Loucy (cell line): ENCODE measurements at regions not wholly inside any gene's neighbourhood (a gene's known extent, or its start where the extent isn't known, plus 50 kb on each side); places are given as distances from the start of the nearest gene placed in this dataset.

Experiments
- H2AFZ ChIP-seq: fragments of 200-600 bp; sonication (generic); 2 replicates; pipeline ENCODE4 v1.6.0; 2016; ENCODE audit warnings: antibody characterized with exemption, mild to moderate bottlenecking, low read length, moderate library complexity
- H3F3A ChIP-seq: fragments of 200-600 bp; 2 replicates; pipeline ENCODE4 v1.6.0; 2016; ENCODE audit warnings: antibody characterized with exemption, low read depth, mild to moderate bottlenecking
- H3K27me3 ChIP-seq: fragments of 200-600 bp; sonication (generic); 2 replicates; pipeline ENCODE4 v1.6.1; 2014; ENCODE audit warnings: low read length, mild to moderate bottlenecking; ENCODE audit not compliant: insufficient read depth, poor library complexity, severe bottlenecking
- H3K36me3 ChIP-seq: fragments of 200-600 bp; sonication (generic); 2 replicates; pipeline ENCODE4 v1.6.1; 2016; ENCODE audit warnings: low read length; ENCODE audit not compliant: insufficient read depth
- H3K4me1 ChIP-seq: fragments of 200-600 bp; sonication (generic); 2 replicates; pipeline ENCODE4 v1.5.1; 2014; ENCODE audit warnings: low read length, mild to moderate bottlenecking; ENCODE audit not compliant: insufficient read depth, poor library complexity, severe bottlenecking
- H3K4me2 ChIP-seq: fragments of 200-600 bp; sonication (generic); 2 replicates; pipeline ENCODE4 v1.6.0; 2014; ENCODE audit warnings: antibody characterized with exemption, low read length, low read depth, mild to moderate bottlenecking; ENCODE audit not compliant: poor library complexity, severe bottlenecking
- H3K4me3 ChIP-seq: fragments of 200-600 bp; sonication (generic); 2 replicates; pipeline ENCODE4 v1.5.1; 2014; ENCODE audit warnings: low read length, mild to moderate bottlenecking, mixed read lengths; ENCODE audit not compliant: poor library complexity, severe bottlenecking
- H3K79me2 ChIP-seq: fragments of 200-600 bp; sonication (generic); 2 replicates; pipeline ENCODE4 v1.6.1; 2014; ENCODE audit warnings: low read length; ENCODE audit not compliant: insufficient read depth
- H3K9ac ChIP-seq: fragments of 200-600 bp; sonication (generic); 2 replicates; pipeline ENCODE4 v1.6.0; 2014; ENCODE audit warnings: mild to moderate bottlenecking, low read depth, low read length, moderate library complexity; ENCODE audit not compliant: poor library complexity, severe bottlenecking
- H3K9me2 ChIP-seq: fragments of 200-600 bp; sonication (generic); replicated peaks from 2 replicates; pipeline ENCODE4 v1.6.1; 2016; ENCODE audit warnings: low read depth, low read length, mixed read lengths
- H3K9me3 ChIP-seq: fragments of 200-600 bp; sonication (generic); 2 replicates; pipeline ENCODE4 v1.6.1; 2014; ENCODE audit warnings: mild to moderate bottlenecking, antibody characterized with exemption, low read length, low read depth; ENCODE audit not compliant: insufficient read depth
- H4K20me1 ChIP-seq: fragments of 200-600 bp; sonication (generic); 2 replicates; pipeline ENCODE4 v1.6.0; 2014; ENCODE audit warnings: antibody characterized with exemption, low read length, mild to moderate bottlenecking; ENCODE audit not compliant: insufficient read depth, poor library complexity, severe bottlenecking
- EZH2phosphoT487 ChIP-seq: fragments of 200-600 bp; IDR thresholded peaks from 2 replicates; pipeline ENCODE4 v1.6.1; 2018; ENCODE audit warnings: antibody characterized with exemption, mild to moderate bottlenecking, moderate library complexity, borderline replicate concordance
- TF ChIP-seq, protein P1 (sequence below): fragments of 200-600 bp; sonication (generic); conservative IDR thresholded peaks from 2 replicates; pipeline ENCODE4 v1.5.1; 2014; ENCODE audit warnings: mild to moderate bottlenecking, antibody characterized with exemption, low read length

GRCh38 chr2:67096886-67097285 lies 300.2 kb upstream of the ETAA1 start:
- H3K4me3 ChIP-seq: no peak overlapping the region

DNA sequence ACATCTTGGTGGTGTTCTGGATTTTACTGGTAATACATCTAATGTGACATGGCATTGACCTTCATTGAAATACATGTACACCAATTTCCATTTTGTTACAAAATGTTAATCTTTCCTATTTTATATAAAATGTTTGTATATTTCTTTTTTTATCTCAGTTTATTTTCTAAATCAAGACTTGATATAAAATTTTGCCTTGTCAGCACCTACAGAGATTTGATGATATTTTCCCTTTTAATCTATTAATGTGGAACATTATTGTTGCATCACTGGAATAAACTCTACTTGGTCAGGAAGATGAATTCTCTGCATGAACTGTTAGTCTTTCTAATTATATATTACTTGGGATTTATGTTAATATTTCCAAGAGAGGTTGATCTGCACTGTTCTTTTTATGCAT lies 294.0 kb upstream of the ETAA1 start:
- TF ChIP-seq EZH2phosphoT487: no peak
- TF ChIP-seq, protein P1, sequence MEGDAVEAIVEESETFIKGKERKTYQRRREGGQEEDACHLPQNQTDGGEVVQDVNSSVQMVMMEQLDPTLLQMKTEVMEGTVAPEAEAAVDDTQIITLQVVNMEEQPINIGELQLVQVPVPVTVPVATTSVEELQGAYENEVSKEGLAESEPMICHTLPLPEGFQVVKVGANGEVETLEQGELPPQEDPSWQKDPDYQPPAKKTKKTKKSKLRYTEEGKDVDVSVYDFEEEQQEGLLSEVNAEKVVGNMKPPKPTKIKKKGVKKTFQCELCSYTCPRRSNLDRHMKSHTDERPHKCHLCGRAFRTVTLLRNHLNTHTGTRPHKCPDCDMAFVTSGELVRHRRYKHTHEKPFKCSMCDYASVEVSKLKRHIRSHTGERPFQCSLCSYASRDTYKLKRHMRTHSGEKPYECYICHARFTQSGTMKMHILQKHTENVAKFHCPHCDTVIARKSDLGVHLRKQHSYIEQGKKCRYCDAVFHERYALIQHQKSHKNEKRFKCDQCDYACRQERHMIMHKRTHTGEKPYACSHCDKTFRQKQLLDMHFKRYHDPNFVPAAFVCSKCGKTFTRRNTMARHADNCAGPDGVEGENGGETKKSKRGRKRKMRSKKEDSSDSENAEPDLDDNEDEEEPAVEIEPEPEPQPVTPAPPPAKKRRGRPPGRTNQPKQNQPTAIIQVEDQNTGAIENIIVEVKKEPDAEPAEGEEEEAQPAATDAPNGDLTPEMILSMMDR: no peak
- H2AFZ ChIP-seq: no peak overlapping the region
- H3K4me2 ChIP-seq: no peak overlapping the region
- no peaks in the 10 kb centered on the region for H3K36me3 ChIP-seq
- H4K20me1 ChIP-seq: no peaks in the 10 kb centered on the region
- H3F3A ChIP-seq: no peaks in the 10 kb centered on the region
- H3K9me3 ChIP-seq: peaks cover 6% of the 10 kb centered on the region; the same call in 1 of the 2 replicates
- no peak overlapping the region for H3K4me3 ChIP-seq
- H3K9me2 ChIP-seq: no peaks in the 10 kb centered on the region
- no peaks in the 10 kb centered on the region for H3K27me3 ChIP-seq
- H3K9ac ChIP-seq: no peak overlapping the region
- no peaks in the 10 kb centered on the region for H3K79me2 ChIP-seq
- H3K4me1 ChIP-seq: no peaks in the 10 kb centered on the region

More at GRCh38 chr2:67096886-67097285, 300.2 kb upstream of the ETAA1 start:
- Histone ChIP-seq H3K4me2 (no peak overlapping the region), H3K9me3 (no peaks in the 10 kb centered on the region), H3K4me1 (no peaks in the 10 kb centered on the region), H3K36me3 (no peaks in the 10 kb centered on the region), H3F3A (no peaks in the 10 kb centered on the region), H3K27me3 (no peaks in the 10 kb centered on the region), H3K9ac (no peak overlapping the region), H3K9me2 (no peaks in the 10 kb centered on the region), H2AFZ (no peak overlapping the region), H4K20me1 (no peaks in the 10 kb centered on the region), H3K79me2 (no peaks in the 10 kb centered on the region)
- no peak for TF ChIP-seq EZH2phosphoT487
- TF ChIP-seq, protein P1: no peak

DNA sequence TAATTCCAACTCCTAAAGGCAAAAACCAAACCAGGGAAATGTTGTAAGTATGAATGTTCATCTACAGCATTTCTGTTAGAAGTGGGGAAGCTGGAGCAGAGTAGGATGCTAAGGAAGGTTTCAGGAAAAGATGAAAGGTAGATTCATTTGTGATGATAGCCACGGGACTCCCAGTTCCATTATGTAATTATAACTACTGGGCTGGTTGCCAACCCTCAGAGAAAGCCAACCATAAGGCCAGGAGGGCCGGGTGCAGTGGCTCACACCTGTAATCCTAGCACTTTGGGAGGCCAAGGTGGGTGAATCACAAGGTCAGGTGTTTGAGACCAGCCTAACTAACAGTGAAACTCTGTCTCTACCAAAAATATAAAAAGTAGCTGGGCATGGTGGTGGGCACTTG lies 288.9 kb upstream of the ETAA1 start:
- H3K4me3 ChIP-seq: no peak overlapping the region
- peaks cover 6% of the 10 kb centered on the region; the same call in 1 of the 2 replicates for H3K9me3 ChIP-seq
- H3F3A ChIP-seq: no peaks in the 10 kb centered on the region
- H2AFZ ChIP-seq: no peak overlapping the region
- H4K20me1 ChIP-seq: no peaks in the 10 kb centered on the region
- H3K9ac ChIP-seq: no peak overlapping the region
- no peaks in the 10 kb centered on the region for H3K4me1 ChIP-seq
- no peaks in the 10 kb centered on the region for H3K27me3 ChIP-seq
- no peak for TF ChIP-seq EZH2phosphoT487
- TF ChIP-seq, protein P1: no peak
- H3K79me2 ChIP-seq: no peaks in the 10 kb centered on the region
- H3K36me3 ChIP-seq: no peaks in the 10 kb centered on the region
- no peaks in the 10 kb centered on the region for H3K9me2 ChIP-seq
- H3K4me2 ChIP-seq: no peak overlapping the region
